Gastrocnemius medialis (tissue), 4 donors: ENCODE measurements at regions not wholly inside any gene's neighbourhood (a gene's known extent, or its start where the extent isn't known, plus 50 kb on each side); places are given as distances from the start of the nearest gene placed in this dataset.

Source experiments
- POLR2A ChIP-seq, 2 donors: fragments of 450-650 bp; IDR thresholded peaks; one replicate each; pipeline ENCODE4 v1.6.1; 2017; ENCODE audit warnings: antibody characterized with exemption in 2 of 2, mild to moderate bottlenecking in 2 of 2, moderate library complexity in 2 of 2
- TF ChIP-seq, protein P1 (sequence below), 5 experiments: fragments of 450-650 bp in 3 of 5; fragments of 200-600 bp in 2 of 5; sonication (generic) in 2 of 5; IDR thresholded peaks in 4 of 5; conservative IDR thresholded peaks in 1 of 5; 1 replicate in 4 of 5; 2 replicates in 1 of 5; pipeline ENCODE4 v1.5.1; 2016 to 2019; ENCODE audit warnings: antibody characterized with exemption in 5 of 5, mild to moderate bottlenecking in 3 of 5, moderate library complexity in 3 of 5

GRCh38 chr6:3612341-3613041 is 139.0 kb downstream of the PXDC1 start:
- TF ChIP-seq, protein P1, sequence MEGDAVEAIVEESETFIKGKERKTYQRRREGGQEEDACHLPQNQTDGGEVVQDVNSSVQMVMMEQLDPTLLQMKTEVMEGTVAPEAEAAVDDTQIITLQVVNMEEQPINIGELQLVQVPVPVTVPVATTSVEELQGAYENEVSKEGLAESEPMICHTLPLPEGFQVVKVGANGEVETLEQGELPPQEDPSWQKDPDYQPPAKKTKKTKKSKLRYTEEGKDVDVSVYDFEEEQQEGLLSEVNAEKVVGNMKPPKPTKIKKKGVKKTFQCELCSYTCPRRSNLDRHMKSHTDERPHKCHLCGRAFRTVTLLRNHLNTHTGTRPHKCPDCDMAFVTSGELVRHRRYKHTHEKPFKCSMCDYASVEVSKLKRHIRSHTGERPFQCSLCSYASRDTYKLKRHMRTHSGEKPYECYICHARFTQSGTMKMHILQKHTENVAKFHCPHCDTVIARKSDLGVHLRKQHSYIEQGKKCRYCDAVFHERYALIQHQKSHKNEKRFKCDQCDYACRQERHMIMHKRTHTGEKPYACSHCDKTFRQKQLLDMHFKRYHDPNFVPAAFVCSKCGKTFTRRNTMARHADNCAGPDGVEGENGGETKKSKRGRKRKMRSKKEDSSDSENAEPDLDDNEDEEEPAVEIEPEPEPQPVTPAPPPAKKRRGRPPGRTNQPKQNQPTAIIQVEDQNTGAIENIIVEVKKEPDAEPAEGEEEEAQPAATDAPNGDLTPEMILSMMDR (IDR thresholded peaks at IDR 0.05 in 4 of 5, conservative IDR thresholded peaks at IDR 0.05 in 1 of 5): no peak
- no peak for TF ChIP-seq POLR2A (IDR thresholded peaks at IDR 0.05)
